ENCODE measurements at regions not wholly inside any gene's neighbourhood (a gene's known extent, or its start where the extent isn't known, plus 50 kb on each side); places are given as distances from the start of the nearest gene placed in this dataset.

- no peak for DNase-seq (ENCODE audit: low read depth, low spot score)
- in situ Hi-C loops (cut with HindIII; ENCODE audit: low pct_unique_long_range_greater_than_20kb, low sequenced_read_pairs): no loop called here
These were observed 67.3 kb upstream of the BICD1 start for GRCh38 chr12:32039347-32039746.

GRCh38 chr12:32039917-32040575 is 66.6 kb upstream of the BICD1 start:
- in situ Hi-C loops (cut with HindIII; ENCODE audit: low pct_unique_long_range_greater_than_20kb, low sequenced_read_pairs): no loop called here
- no peak for DNase-seq (ENCODE audit: low read depth, low spot score)

GRCh38 chr12:32043928-32044549 is 62.6 kb upstream of the BICD1 start:
- in situ Hi-C loops (cut with HindIII; ENCODE audit: low pct_unique_long_range_greater_than_20kb, low sequenced_read_pairs): no loop called here
- no peak for DNase-seq (ENCODE audit: low read depth, low spot score)

- in situ Hi-C loops (cut with HindIII; ENCODE audit: low pct_unique_long_range_greater_than_20kb, low sequenced_read_pairs): no loop called here
- DNase-seq (ENCODE audit: low read depth, low spot score): no peak
These were observed 59.1 kb upstream of the BICD1 start for GRCh38 chr12:32047357-32048212.

GRCh38 chr12:32048791-32049190 is 57.9 kb upstream of the BICD1 start:
- in situ Hi-C loops (cut with HindIII; ENCODE audit: low pct_unique_long_range_greater_than_20kb, low sequenced_read_pairs): no loop called here
- DNase-seq (ENCODE audit: low read depth, low spot score): no peak

- in situ Hi-C loops (cut with HindIII; ENCODE audit: low pct_unique_long_range_greater_than_20kb, low sequenced_read_pairs): no loop called here
These were observed 56.7 kb upstream of the BICD1 start for GRCh38 chr12:32049956-32050355.

GRCh38 chr12:32051511-32052211 is 55.0 kb upstream of the BICD1 start:
- peak; percentile 91 for DNase-seq (ENCODE audit: low read depth, low spot score)
- in situ Hi-C loops (cut with HindIII; ENCODE audit: low pct_unique_long_range_greater_than_20kb, low sequenced_read_pairs): no loop called here

More at GRCh38 chr12:32049956-32050355, 56.7 kb upstream of the BICD1 start:
- DNase-seq (ENCODE audit: low read depth, low spot score): peak; percentile 23

GRCh38 chr12:32052212-32052713 is 54.4 kb upstream of the BICD1 start:
- no peak for DNase-seq (ENCODE audit: low read depth, low spot score)
- in situ Hi-C loops (cut with HindIII; ENCODE audit: low pct_unique_long_range_greater_than_20kb, low sequenced_read_pairs): no loop called here

- no peak for DNase-seq (ENCODE audit: low read depth, low spot score)
- in situ Hi-C loops (cut with HindIII; ENCODE audit: low pct_unique_long_range_greater_than_20kb, low sequenced_read_pairs): no loop called here
These were observed 52.6 kb upstream of the BICD1 start for GRCh38 chr12:32053881-32054624.
